Endothelial cell of umbilical vein (primary cell): ENCODE measurements at regions not wholly inside any gene's neighbourhood (a gene's known extent, or its start where the extent isn't known, plus 50 kb on each side); places are given as distances from the start of the nearest gene placed in this dataset.

Source experiments
- EZH2 ChIP-seq: IDR thresholded peaks from 2 replicates; pipeline ENCODE4 v1.6.1; 2012; ENCODE audit warnings: borderline replicate concordance, low read depth, mild to moderate bottlenecking, moderate library complexity, low read length, inconsistent platforms; ENCODE audit not compliant: severe bottlenecking
- FOS ChIP-seq: IDR thresholded peaks from 2 replicates; pipeline ENCODE4 v1.6.1; 2011; ENCODE audit warnings: mild to moderate bottlenecking, low read length, moderate library complexity, borderline replicate concordance; ENCODE audit not compliant: insufficient read depth
- JUN ChIP-seq: IDR thresholded peaks from 2 replicates; pipeline ENCODE4 v1.6.1; 2011; ENCODE audit warnings: borderline replicate concordance, low read depth; ENCODE audit not compliant: insufficient read length, insufficient read depth
- MAX ChIP-seq: IDR thresholded peaks from 2 replicates; pipeline ENCODE4 v1.6.1; 2011; ENCODE audit not compliant: insufficient read depth, insufficient read length
- POLR2A ChIP-seq: IDR thresholded peaks from 2 replicates; pipeline ENCODE4 v1.6.1; 2012; ENCODE audit warnings: low read depth, mild to moderate bottlenecking, control low read depth, low read length
- POLR2AphosphoS5 ChIP-seq: IDR thresholded peaks from 2 replicates; pipeline ENCODE4 v1.6.1; 2012; ENCODE audit warnings: low read depth, mild to moderate bottlenecking, control low read depth, low read length, moderate library complexity; ENCODE audit not compliant: insufficient read depth
- TF ChIP-seq, protein P1 (sequence below), 2 donors: IDR thresholded peaks; 1 replicate in 1 of 2; 2 replicates in 1 of 2; pipeline ENCODE4 v1.5.1; 2011; ENCODE audit warnings: low read length in 2 of 2, mild to moderate bottlenecking in 2 of 2, moderate library complexity in 2 of 2, control low read depth in 1 of 2, inconsistent platforms in 1 of 2, low read depth in 1 of 2; ENCODE audit not compliant: insufficient read depth in 1 of 2; ENCODE audit errors: extremely low read depth in 1 of 2

DNA sequence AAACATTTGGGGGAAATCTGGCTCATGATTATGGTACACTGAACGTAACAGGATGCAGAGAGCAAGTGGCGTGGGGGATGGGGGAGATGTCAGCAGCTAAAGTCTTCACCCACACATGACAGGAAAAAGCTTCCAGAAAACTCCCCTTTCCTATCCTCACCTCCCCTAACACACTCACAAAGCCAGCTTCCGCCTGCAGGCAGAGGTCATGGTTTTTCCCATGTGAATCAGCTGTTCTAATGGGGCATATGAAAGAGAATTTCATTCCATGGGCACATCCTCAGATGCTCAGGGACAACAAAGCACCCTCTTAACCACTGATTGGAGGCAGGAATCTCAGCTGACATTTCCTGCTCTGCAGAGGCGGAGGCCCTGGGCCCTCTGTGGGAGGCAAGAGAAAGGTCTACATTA lies 129.1 kb downstream of the TSN start:
- TF ChIP-seq, protein P1, sequence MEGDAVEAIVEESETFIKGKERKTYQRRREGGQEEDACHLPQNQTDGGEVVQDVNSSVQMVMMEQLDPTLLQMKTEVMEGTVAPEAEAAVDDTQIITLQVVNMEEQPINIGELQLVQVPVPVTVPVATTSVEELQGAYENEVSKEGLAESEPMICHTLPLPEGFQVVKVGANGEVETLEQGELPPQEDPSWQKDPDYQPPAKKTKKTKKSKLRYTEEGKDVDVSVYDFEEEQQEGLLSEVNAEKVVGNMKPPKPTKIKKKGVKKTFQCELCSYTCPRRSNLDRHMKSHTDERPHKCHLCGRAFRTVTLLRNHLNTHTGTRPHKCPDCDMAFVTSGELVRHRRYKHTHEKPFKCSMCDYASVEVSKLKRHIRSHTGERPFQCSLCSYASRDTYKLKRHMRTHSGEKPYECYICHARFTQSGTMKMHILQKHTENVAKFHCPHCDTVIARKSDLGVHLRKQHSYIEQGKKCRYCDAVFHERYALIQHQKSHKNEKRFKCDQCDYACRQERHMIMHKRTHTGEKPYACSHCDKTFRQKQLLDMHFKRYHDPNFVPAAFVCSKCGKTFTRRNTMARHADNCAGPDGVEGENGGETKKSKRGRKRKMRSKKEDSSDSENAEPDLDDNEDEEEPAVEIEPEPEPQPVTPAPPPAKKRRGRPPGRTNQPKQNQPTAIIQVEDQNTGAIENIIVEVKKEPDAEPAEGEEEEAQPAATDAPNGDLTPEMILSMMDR (IDR thresholded peaks at IDR 0.05; ENCODE audit: extremely low read depth in 1 of 2, insufficient read depth in 1 of 2, low read depth in 1 of 2, low read length in 2 of 2): no peak
- TF ChIP-seq EZH2 (no peak), MAX (no peak), POLR2A (no peak), JUN (no peak), POLR2AphosphoS5 (no peak), FOS (no peak)
